GM12878 (cell line): ENCODE measurements at regions not wholly inside any gene's neighbourhood (a gene's known extent, or its start where the extent isn't known, plus 50 kb on each side); places are given as distances from the start of the nearest gene placed in this dataset.

Source experiments
- ATAC-seq: fragments of 200-7000 bp; cut with Tn5 transposase; 3 replicates; pipeline ENCODE4 v1.9.1; 2020; ENCODE audit warnings: mild to moderate bottlenecking, moderate library complexity
- BruUV-seq: library from RNA; stranded (reverse); fragments of 400-500 nt; replicated peaks from 2 replicates; lab custom pipeline; 2021; lab: Mats Ljungman, UMichigan
- CTCF ChIA-PET: fragments of 300-600 bp; sonication (Branson Sonifier 250); formaldehyde crosslinking; extraction: SDS; loops from one replicate; lab custom pipeline; 2021; ENCODE audit warnings: inconsistent platforms; lab: Yijun Ruan, JAX
- POLR2A ChIA-PET: fragments of 350-600 bp; formaldehyde crosslinking; extraction: SDS; loops from one replicate; lab custom pipeline; 2021; ENCODE audit warnings: inconsistent platforms; lab: Charles Lee
- RAD21 ChIA-PET: fragments of 300-600 bp; sonication (Branson Sonifier 250); formaldehyde crosslinking; loops from one replicate; lab custom pipeline; 2023; ENCODE audit warnings: antibody characterized with exemption; ENCODE audit not compliant: unreplicated experiment; lab: Charles Lee
- SMC1A ChIA-PET: fragments of 300-600 bp; sonication (Branson Sonifier 250); formaldehyde crosslinking; loops from one replicate; lab custom pipeline; 2023; ENCODE audit not compliant: unreplicated experiment, uncharacterized antibody; lab: Charles Lee
- DNase-seq: peaks from one replicate; pipeline ENCODE4 v3.0.0-alpha.2; 2011; ENCODE audit warnings: low read depth, low spot score
- FAIRE-seq: peaks from 3 replicates; lab custom pipeline; 2011; peaks lifted over from hg19 to GRCh38; lab: Jason Lieb, UNC
- H2AFZ ChIP-seq: 2 replicates; pipeline ENCODE4 v1.6.0; 2011; ENCODE audit warnings: low read depth, low read length, control low read depth; ENCODE audit not compliant: control insufficient read depth
- H3K27ac ChIP-seq: 2 replicates; pipeline ENCODE4 v1.5.1; 2011; ENCODE audit warnings: control low read depth; ENCODE audit not compliant: control insufficient read depth, insufficient read depth
- H3K27me3 ChIP-seq, 2 experiments: replicated peaks in 1 of 2; 2 replicates each; pipeline versions ENCODE4 v1.6.0 to v1.6.1; 2011; ENCODE audit warnings: low read length in 1 of 2; ENCODE audit not compliant: control insufficient read depth in 2 of 2, insufficient read depth in 2 of 2
- H3K36me3 ChIP-seq, 2 experiments: 2 replicates each; pipeline ENCODE4 v1.5.1; 2011; ENCODE audit warnings: low read length in 1 of 2; ENCODE audit not compliant: control insufficient read depth in 2 of 2, insufficient read depth in 2 of 2
- H3K4me1 ChIP-seq: 2 replicates; pipeline ENCODE4 v1.6.1; 2011; ENCODE audit warnings: mild to moderate bottlenecking, low read length, moderate library complexity, mixed read lengths; ENCODE audit not compliant: control insufficient read depth, insufficient read depth
- H3K4me2 ChIP-seq: 2 replicates; pipeline ENCODE4 v1.6.0; 2011; ENCODE audit warnings: control low read depth; ENCODE audit not compliant: control insufficient read depth, insufficient read depth
- H3K4me3 ChIP-seq: fragments of 200-600 bp; sonication (generic); 2 replicates; pipeline ENCODE4 v1.5.1; 2016
- H3K79me2 ChIP-seq: 2 replicates; pipeline ENCODE4 v1.6.0; 2011; ENCODE audit warnings: low read length; ENCODE audit not compliant: control insufficient read depth, insufficient read depth
- H3K9ac ChIP-seq: 2 replicates; pipeline ENCODE4 v1.8.0; 2011; ENCODE audit warnings: low read length, control low read depth, mixed read lengths; ENCODE audit not compliant: control insufficient read depth, insufficient read depth
- H3K9me3 ChIP-seq: replicated peaks from 3 replicates; pipeline ENCODE4 v1.5.1; 2011; ENCODE audit warnings: mild to moderate bottlenecking, low read length; ENCODE audit not compliant: control insufficient read depth, insufficient read depth
- H4K20me1 ChIP-seq: 2 replicates; pipeline ENCODE4 v1.6.0; 2011; ENCODE audit not compliant: control insufficient read depth, insufficient read depth
- EED ChIP-seq: sonication (generic); IDR thresholded peaks from 2 replicates; pipeline ENCODE4 v1.6.1; 2016; ENCODE audit warnings: antibody characterized with exemption, low read depth
- FOXK2 ChIP-seq: fragments of 450-650 bp; IDR thresholded peaks from 2 replicates; pipeline ENCODE4 v1.6.1; 2017; ENCODE audit warnings: mild to moderate bottlenecking, moderate library complexity
- POU2F2 ChIP-seq: IDR thresholded peaks from 3 replicates; pipeline ENCODE4 v1.6.1; 2011; ENCODE audit warnings: low read depth, mild to moderate bottlenecking, low read length, borderline replicate concordance
- RB1 ChIP-seq: fragments of 450-650 bp; formaldehyde crosslinking; IDR thresholded peaks from 2 replicates; pipeline ENCODE4 v1.6.1; 2017; ENCODE audit warnings: mild to moderate bottlenecking, borderline replicate concordance
- RELA ChIP-seq: fragments of 450-650 bp; IDR thresholded peaks from 2 replicates; pipeline ENCODE4 v1.8.0; 2014; ENCODE audit warnings: borderline replicate concordance; ENCODE audit not compliant: partially characterized antibody
- ZNF384 ChIP-seq: IDR thresholded peaks from 2 replicates; pipeline ENCODE4 v1.6.1; 2012; ENCODE audit warnings: low read depth, mild to moderate bottlenecking, low read length, improper control_type of control experiment, borderline replicate concordance
- WGBS: methylation state at CpG from one replicate; pipeline ENCODE4 v1.1.6; 2016; ENCODE audit warnings: low lambda C conversion rate; ENCODE audit not compliant: insufficient replicate concordance, insufficient coverage; ENCODE audit errors: missing lambda C conversion rate; 5-methylcytosine and 5-hydroxymethylcytosine counted together
- in situ Hi-C: fragments of 300-500 bp; cut with MboI; formaldehyde crosslinking; loops from 9 replicates; pipeline ENCODE4 v1.14.3; 2018; ENCODE audit warnings: mixed read lengths
- intact Hi-C: fragments of 100-400 bp; cut with micrococcal nuclease; formaldehyde crosslinking; loops from one replicate; pipeline ENCODE4 v1.14.2; 2022; ENCODE audit not compliant: unreplicated experiment
- TF ChIP-seq, protein P1 (sequence below): fragments of 450-650 bp; IDR thresholded peaks from 2 replicates; pipeline ENCODE4 v1.6.1; 2016; ENCODE audit warnings: mild to moderate bottlenecking

DNA sequence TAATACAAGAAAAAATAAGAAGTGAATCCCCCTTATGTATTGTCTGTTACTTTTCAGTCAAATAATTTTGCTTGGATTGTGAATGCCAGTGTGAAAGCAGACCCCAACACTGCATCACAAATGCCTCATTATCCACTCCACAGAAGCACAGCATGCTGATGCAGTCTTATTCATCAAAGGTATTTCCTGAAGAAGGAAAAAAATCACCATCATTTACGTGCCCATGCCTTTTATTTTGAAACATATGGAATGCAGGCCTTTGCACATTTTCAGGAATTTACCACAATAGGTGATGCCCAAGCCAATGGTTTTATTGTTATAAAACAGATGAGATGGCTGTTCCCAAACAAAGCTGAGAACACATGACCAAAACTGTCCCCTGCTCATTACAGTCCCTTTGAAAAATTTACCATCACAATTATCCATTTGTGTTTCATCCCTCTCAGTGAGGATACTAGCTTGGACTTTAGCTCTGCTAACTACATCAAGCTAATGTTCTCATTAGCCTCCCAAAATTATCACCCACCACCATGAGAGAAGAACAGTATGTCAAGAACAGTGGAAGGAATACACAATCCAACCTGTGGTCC is 180.6 kb upstream of the HTR1E start:
- Histone ChIP-seq H3K27me3 (no peaks in the 10 kb centered on the region), H3K79me2 (no peaks in the 10 kb centered on the region), H3K27ac (no peak overlapping the region), H2AFZ (no peak overlapping the region), H3K4me1 (no peaks in the 10 kb centered on the region), H3K4me2 (no peak overlapping the region), H3K9ac (no peak overlapping the region), H3K36me3 (no peaks in the 10 kb centered on the region), H4K20me1 (no peaks in the 10 kb centered on the region), H3K4me3 (no peak overlapping the region), H3K9me3 (no peaks in the 10 kb centered on the region; the same call in 2 of the 3 replicates)
- intact Hi-C loops (no loop called here), in situ Hi-C loops (no loop called here)
- TF ChIP-seq EED (no peak), ZNF384 (no peak), RELA (no peak), POU2F2 (no peak), RB1 (no peak), FOXK2 (no peak)
- TF ChIP-seq, protein P1, sequence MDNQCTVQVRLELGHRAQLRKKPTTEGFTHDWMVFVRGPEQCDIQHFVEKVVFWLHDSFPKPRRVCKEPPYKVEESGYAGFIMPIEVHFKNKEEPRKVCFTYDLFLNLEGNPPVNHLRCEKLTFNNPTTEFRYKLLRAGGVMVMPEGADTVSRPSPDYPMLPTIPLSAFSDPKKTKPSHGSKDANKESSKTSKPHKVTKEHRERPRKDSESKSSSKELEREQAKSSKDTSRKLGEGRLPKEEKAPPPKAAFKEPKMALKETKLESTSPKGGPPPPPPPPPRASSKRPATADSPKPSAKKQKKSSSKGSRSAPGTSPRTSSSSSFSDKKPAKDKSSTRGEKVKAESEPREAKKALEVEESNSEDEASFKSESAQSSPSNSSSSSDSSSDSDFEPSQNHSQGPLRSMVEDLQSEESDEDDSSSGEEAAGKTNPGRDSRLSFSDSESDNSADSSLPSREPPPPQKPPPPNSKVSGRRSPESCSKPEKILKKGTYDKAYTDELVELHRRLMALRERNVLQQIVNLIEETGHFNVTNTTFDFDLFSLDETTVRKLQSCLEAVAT = no peak
- 0% methylated on average over 1 of the region's 1 CpG for whole genome bisulfite sequencing
- POLR2A ChIA-PET = no interaction called here
- SMC1A ChIA-PET = no interaction called here
- RAD21 ChIA-PET = no interaction called here
- CTCF ChIA-PET = no interaction called here
- no peak for ATAC-seq
- FAIRE-seq = no peak
- no TSS peak for BruUV-seq
- DNase-seq = no peak
